Adipose tissue (tissue), 3 donors: ENCODE measurements at regions not wholly inside any gene's neighbourhood (a gene's known extent, or its start where the extent isn't known, plus 50 kb on each side); places are given as distances from the start of the nearest gene placed in this dataset.

Source experiments
- H3K27ac ChIP-seq: one replicate; pipeline ENCODE4 v1.5.1; 2013; ENCODE audit warnings: low read depth, low read length
- WGBS, 3 donors: extraction: QIAGEN DNeasy Blood & Tissue Kit; methylation state at CpG; one replicate each; pipeline ENCODE4 v1.1.7; 2013; 5-methylcytosine and 5-hydroxymethylcytosine counted together
- donor health status: healthy with polysubstance abuse.
- donor health status: Bipolar disorder and iron deficiency.
- donor health status: healthy.

- H3K27ac ChIP-seq, result no peak overlapping the region
- 70 to 85% (median 77%) methylated on average over 1 of the region's 1 CpG for WGBS, 3 donors
Observed at GRCh38 chr4:123941306-123941705, 544.7 kb downstream of the SPRY1 start.

- WGBS, 3 donors, result 52 to 79% (median 70%) methylated on average over 1 of the region's 1 CpG
- H3K27ac ChIP-seq, result no peak overlapping the region
Observed at GRCh38 chr4:123943976-123944375, 547.4 kb downstream of the SPRY1 start.

GRCh38 chr4:123945301-123945700 lies 548.7 kb downstream of the SPRY1 start:
- H3K27ac ChIP-seq, result no peak overlapping the region
- WGBS, 3 donors, result 86 to 96% (median 91%) methylated on average over 7 of the region's 7 CpGs

- no peak overlapping the region for H3K27ac ChIP-seq
Observed at GRCh38 chr4:123950530-123950929, 553.9 kb downstream of the SPRY1 start.

- 53 to 71% (median 56%) methylated on average over 3 of the region's 3 CpGs for WGBS, 3 donors
- H3K27ac ChIP-seq, result no peak overlapping the region
Observed at GRCh38 chr4:123952530-123953274, 556.1 kb downstream of the SPRY1 start.

GRCh38 chr4:123953566-123953965 lies 557.0 kb downstream of the SPRY1 start:
- H3K27ac ChIP-seq, result no peak overlapping the region
- WGBS, 3 donors, result 82 to 86% (median 85%) methylated on average over 3 of the region's 3 CpGs

GRCh38 chr4:123954220-123954619 lies 557.6 kb downstream of the SPRY1 start:
- H3K27ac ChIP-seq, result no peak overlapping the region
- WGBS, 3 donors, result 80 to 93% (median 93%) methylated on average over 4 of the region's 4 CpGs

GRCh38 chr4:123955167-123955800 lies 558.7 kb downstream of the SPRY1 start:
- WGBS, 3 donors, result 93 to 99% (median 97%) methylated on average over 3 of the region's 3 CpGs
- no peak overlapping the region for H3K27ac ChIP-seq

- WGBS, 3 donors, result 88 to 93% (median 92%) methylated on average over 7 of the region's 7 CpGs
- no peak overlapping the region for H3K27ac ChIP-seq
Observed at GRCh38 chr4:123956204-123956603, 559.6 kb downstream of the SPRY1 start.

- no peak overlapping the region for H3K27ac ChIP-seq
- WGBS, 3 donors, result 61 to 78% (median 65%) methylated on average over 4 of the region's 4 CpGs
Observed at GRCh38 chr4:123966990-123967769, 570.6 kb downstream of the SPRY1 start.

- 91 to 96% (median 92%) methylated on average over 1 of the region's 1 CpG for WGBS, 3 donors
- H3K27ac ChIP-seq, result no peak overlapping the region
Observed at GRCh38 chr4:123972031-123972430, 575.4 kb downstream of the SPRY1 start.

GRCh38 chr4:123974386-123975149 lies 578.0 kb downstream of the SPRY1 start:
- 78 to 94% (median 79%) methylated on average over 2 of the region's 2 CpGs for WGBS, 3 donors
- H3K27ac ChIP-seq, result no peak overlapping the region

GRCh38 chr4:123976285-123976684 lies 579.7 kb downstream of the SPRY1 start:
- WGBS, 3 donors, result 36 to 52% (median 49%) methylated on average over 7 of the region's 7 CpGs
- no peak overlapping the region for H3K27ac ChIP-seq

GRCh38 chr4:123976819-123977218 lies 580.2 kb downstream of the SPRY1 start:
- H3K27ac ChIP-seq, result no peak overlapping the region
- WGBS, 3 donors, result 39 to 62% (median 56%) methylated on average over 2 of the region's 2 CpGs

- no peak overlapping the region for H3K27ac ChIP-seq
- 40 to 75% (median 75%) methylated on average over 3 of the region's 3 CpGs for WGBS, 3 donors
Observed at GRCh38 chr4:123977641-123978081, 581.1 kb downstream of the SPRY1 start.

- no peak overlapping the region for H3K27ac ChIP-seq
- WGBS, 3 donors, result 83 to 89% (median 88%) methylated on average over 1 of the region's 1 CpG
Observed at GRCh38 chr4:123978637-123979036, 582.0 kb downstream of the SPRY1 start.

- H3K27ac ChIP-seq, result no peak overlapping the region
- 73 to 89% (median 82%) methylated on average over 2 of the region's 2 CpGs for WGBS, 3 donors
Observed at GRCh38 chr4:123980736-123981300, 584.2 kb downstream of the SPRY1 start.

GRCh38 chr4:123984886-123985285 lies 588.3 kb downstream of the SPRY1 start:
- no peak overlapping the region for H3K27ac ChIP-seq
- WGBS, 3 donors, result 68 to 77% (median 72%) methylated on average over 3 of the region's 3 CpGs
